Left ventricle myocardium inferior (tissue), 1 donor: ENCODE measurements at regions not wholly inside any gene's neighbourhood (a gene's known extent, or its start where the extent isn't known, plus 50 kb on each side); places are given as distances from the start of the nearest gene placed in this dataset.

ENCODE experiments used
- DNase-seq: peaks from one replicate; pipeline ENCODE4 v3.0.0-alpha.2; 2020
- H3K27ac ChIP-seq: fragments of 200-600 bp; replicated peaks from 2 replicates; pipeline ENCODE4 v1.8.0; 2021
- H3K27me3 ChIP-seq: fragments of 200-600 bp; 2 replicates; pipeline ENCODE4 v1.8.0; 2021; ENCODE audit warnings: low read depth
- H3K36me3 ChIP-seq: fragments of 200-600 bp; 2 replicates; pipeline ENCODE4 v1.8.0; 2021
- H3K4me1 ChIP-seq: fragments of 200-600 bp; 2 replicates; pipeline ENCODE4 v1.8.0; 2021
- H3K4me3 ChIP-seq: fragments of 200-600 bp; 2 replicates; pipeline ENCODE4 v1.8.0; 2021; ENCODE audit warnings: mild to moderate bottlenecking, moderate library complexity
- H3K9me3 ChIP-seq: fragments of 200-600 bp; replicated peaks from 2 replicates; pipeline ENCODE4 v1.8.0; 2021
- CTCF ChIP-seq: fragments of 200-600 bp; IDR thresholded peaks from 2 replicates; pipeline ENCODE4 v1.8.0; 2021; ENCODE audit warnings: antibody characterized with exemption, mild to moderate bottlenecking, borderline replicate concordance
- intact Hi-C: fragments of 100-400 bp; cut with micrococcal nuclease; formaldehyde crosslinking; loops from one replicate; pipeline ENCODE4 v1.11.0; 2022
- donor health status: DM: no; HTN: yes; CAD: no; lungs with severe emphysema.

GRCh38 chr2:59653164-59653563 is 900.3 kb downstream of the BCL11A start:
- Histone ChIP-seq H3K4me1 (no peaks in the 10 kb centered on the region), H3K27ac (no peak overlapping the region), H3K36me3 (no peaks in the 10 kb centered on the region), H3K9me3 (no peaks in the 10 kb centered on the region), H3K27me3 (peaks cover 7% of the 10 kb centered on the region), H3K4me3 (no peak overlapping the region)
- no peak for TF ChIP-seq CTCF
- DNase-seq, result no peak
- intact Hi-C loops, result no loop called here

- TF ChIP-seq CTCF, result no peak
- peaks cover 3% of the 10 kb centered on the region for H3K9me3 ChIP-seq
- H3K4me3 ChIP-seq, result no peak overlapping the region
- H3K36me3 ChIP-seq, result no peaks in the 10 kb centered on the region
- peaks cover 11% of the 10 kb centered on the region for H3K4me1 ChIP-seq
- H3K27me3 ChIP-seq, result no peaks in the 10 kb centered on the region
- peak overlapping the region; percentile 23 for H3K27ac ChIP-seq
- intact Hi-C loops, result no loop called here
- DNase-seq, result no peak
These were observed 922.7 kb downstream of the BCL11A start for GRCh38 chr2:59630789-59631188.

DNA sequence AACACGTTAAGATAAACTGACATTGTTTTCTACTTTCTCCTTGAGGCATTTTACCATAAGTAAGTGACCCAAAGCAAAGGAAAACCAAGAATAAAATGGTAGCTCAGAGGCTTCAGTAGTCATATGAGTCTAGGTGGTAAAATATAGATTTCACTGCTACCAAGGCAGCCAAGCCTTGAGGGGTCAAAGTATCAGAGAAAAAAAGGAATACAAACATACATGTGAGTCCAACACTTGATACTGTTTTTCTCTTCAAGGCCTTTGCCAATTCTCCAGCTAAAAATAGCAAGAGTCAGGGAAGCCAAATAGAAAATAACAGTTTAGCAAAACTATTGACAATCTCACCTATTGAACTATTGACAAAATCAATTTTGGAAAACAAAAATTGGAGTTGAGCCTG is 925.9 kb downstream of the BCL11A start:
- Histone ChIP-seq H3K27me3 (no peaks in the 10 kb centered on the region), H3K4me1 (peaks cover 11% of the 10 kb centered on the region), H3K27ac (no peak overlapping the region), H3K36me3 (no peaks in the 10 kb centered on the region), H3K4me3 (no peak overlapping the region), H3K9me3 (peaks cover 3% of the 10 kb centered on the region)
- no peak for DNase-seq
- TF ChIP-seq CTCF, result no peak
- intact Hi-C loops, result no loop called here

DNA sequence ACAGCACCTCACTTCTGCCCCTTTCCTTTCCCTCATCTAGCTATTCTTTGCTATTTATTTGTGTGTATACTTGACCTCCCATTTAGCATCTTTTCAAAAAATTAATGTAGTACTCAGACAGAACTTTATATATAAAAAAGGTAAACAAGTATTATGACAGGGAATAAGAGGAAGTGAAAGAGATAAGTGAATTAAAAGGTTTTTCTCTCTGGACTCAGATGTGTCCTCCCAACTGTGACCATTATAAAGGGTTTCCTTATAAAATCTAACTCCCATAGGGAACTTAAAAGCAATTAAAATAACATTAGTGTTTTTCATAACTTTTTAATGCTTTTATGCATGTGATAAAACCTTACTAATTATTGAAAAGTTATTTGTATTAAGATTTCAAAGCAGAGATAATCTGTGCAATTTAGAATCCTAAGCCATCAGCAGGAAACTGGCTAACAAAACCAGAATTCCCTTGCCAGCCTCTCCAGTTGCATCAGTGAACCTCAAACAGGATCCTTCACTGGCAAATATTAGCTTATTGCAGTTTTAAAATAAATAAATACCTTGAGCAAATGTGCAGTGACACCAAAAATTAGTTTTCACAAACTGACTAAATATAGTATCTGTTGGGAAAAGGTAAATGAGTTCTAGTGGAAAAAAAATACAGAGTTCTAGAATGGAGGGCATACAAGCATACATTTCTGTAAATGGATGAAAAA is 930.7 kb downstream of the BCL11A start:
- no peak overlapping the region for H3K4me3 ChIP-seq
- H3K27me3 ChIP-seq, result no peaks in the 10 kb centered on the region

GRCh38 chr2:59604123-59604522 is 949.3 kb downstream of the BCL11A start:
- Histone ChIP-seq H3K4me3 (no peak overlapping the region), H3K27ac (no peak overlapping the region), H3K36me3 (no peaks in the 10 kb centered on the region), H3K27me3 (no peaks in the 10 kb centered on the region), H3K9me3 (peaks cover 15% of the 10 kb centered on the region), H3K4me1 (no peaks in the 10 kb centered on the region)
- intact Hi-C loops, result no loop called here
- no peak for TF ChIP-seq CTCF
- peak; percentile 17 for DNase-seq

More for the DNA sequence above, 930.7 kb downstream of the BCL11A start:
- intact Hi-C loops, result no loop called here
- H3K9me3 ChIP-seq, result peaks cover 4% of the 10 kb centered on the region
- peaks cover 9% of the 10 kb centered on the region for H3K4me1 ChIP-seq
- no peaks in the 10 kb centered on the region for H3K36me3 ChIP-seq
- no peak for DNase-seq
- H3K27ac ChIP-seq, result no peak overlapping the region
- TF ChIP-seq CTCF, result no peak
